ENCODE measurements at regions not wholly inside any gene's neighbourhood (a gene's known extent, or its start where the extent isn't known, plus 50 kb on each side); places are given as distances from the start of the nearest gene placed in this dataset.

- POLR2A ChIA-PET, result no interaction called here
- no peak overlapping the region for H3K27ac ChIP-seq (ENCODE audit: low read depth in 2 of 2, low read length in 1 of 2)
- DNase-seq, result no peak
- no peaks in the 10 kb centered on the region for H3F3A ChIP-seq (replicated peaks; ENCODE audit: insufficient read depth)
- no peaks in the 10 kb centered on the region for H3K4me1 ChIP-seq (ENCODE audit: control insufficient read depth in 1 of 2, insufficient read depth in 2 of 2, low read depth in 1 of 2, low read length in 1 of 2)
- no peaks in the 10 kb centered on the region for H3K79me2 ChIP-seq (ENCODE audit: insufficient read depth)
- no peaks in the 10 kb centered on the region for H4K20me1 ChIP-seq (ENCODE audit: insufficient read depth)
- no peaks in the 10 kb centered on the region for H3K9me2 ChIP-seq
- WGBS (ENCODE audit: low lambda C conversion rate), result 6% methylated on average over 3 of the region's 3 CpGs
- no peak overlapping the region for H3K4me2 ChIP-seq
- H3K27me3 ChIP-seq (ENCODE audit: insufficient read depth), result no peaks in the 10 kb centered on the region
- H3K4me3 ChIP-seq (ENCODE audit: low read depth in 2 of 2, low read length in 1 of 2), result no peak overlapping the region
- no peaks in the 10 kb centered on the region for H3K9me3 ChIP-seq
- no peak overlapping the region for H2AFZ ChIP-seq (ENCODE audit: low read depth)
- CTCF ChIA-PET, result interaction anchor here (1.4 kb wide), 1 partner anchor 17 kb away, joined by 6 read pairs; no protein-coding TSS in a partner anchor
- TF ChIP-seq SIN3A (IDR thresholded peaks at IDR 0.05; ENCODE audit: borderline replicate concordance, low read depth, low read length) (no peak), JUND (IDR thresholded peaks at IDR 0.05) (no peak), RCOR1 (IDR thresholded peaks at IDR 0.05; ENCODE audit: low read length) (no peak), MEF2A (IDR thresholded peaks at IDR 0.05; ENCODE audit: borderline replicate concordance, low read depth) (no peak), PBX3 (IDR thresholded peaks at IDR 0.05) (no peak), RAD21 (IDR thresholded peaks at IDR 0.05; ENCODE audit: low read length) (no peak), TAF1 (IDR thresholded peaks at IDR 0.05; ENCODE audit: borderline replicate concordance, low read depth, low read length) (no peak), YY1 (IDR thresholded peaks at IDR 0.05; ENCODE audit: low read depth) (no peak), GATA2 (CRISPR knock-in tag; IDR thresholded peaks at IDR 0.05) (no peak), FOSL2 (IDR thresholded peaks at IDR 0.05; ENCODE audit: borderline replicate concordance, low read depth) (no peak), REST (IDR thresholded peaks at IDR 0.05; ENCODE audit: low read depth, low read length) (no peak), RFX5 (IDR thresholded peaks at IDR 0.05; ENCODE audit: low read length) (no peak), TCF12 (IDR thresholded peaks at IDR 0.05) (no peak), USF2 (IDR thresholded peaks at IDR 0.05; ENCODE audit: borderline replicate concordance, low read depth, low read length) (no peak), GABPA (IDR thresholded peaks at IDR 0.05; ENCODE audit: low read depth) (no peak), NFIC (IDR thresholded peaks at IDR 0.05; ENCODE audit: borderline replicate concordance) (no peak)
- H3K36me3 ChIP-seq (replicated peaks in 1 of 2; ENCODE audit: control insufficient read depth in 1 of 2, insufficient read depth in 2 of 2, low read length in 1 of 2), result no peaks in the 10 kb centered on the region
- H3K9ac ChIP-seq, result no peak overlapping the region
Measured at GRCh38 chrX:82692991-82693390, 815.1 kb upstream of the POU3F4 start.

Measured in SK-N-SH (cell line).